ENCODE measurements at regions not wholly inside any gene's neighbourhood (a gene's known extent, or its start where the extent isn't known, plus 50 kb on each side); places are given as distances from the start of the nearest gene placed in this dataset.

- TF ChIP-seq, protein P1, sequence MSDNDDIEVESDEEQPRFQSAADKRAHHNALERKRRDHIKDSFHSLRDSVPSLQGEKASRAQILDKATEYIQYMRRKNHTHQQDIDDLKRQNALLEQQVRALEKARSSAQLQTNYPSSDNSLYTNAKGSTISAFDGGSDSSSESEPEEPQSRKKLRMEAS (IDR thresholded peaks at IDR 0.05; ENCODE audit: low read depth, low read length), result no peak
- TF ChIP-seq MYC (IDR thresholded peaks at IDR 0.05; ENCODE audit: low read depth, low read length) (no peak), POLR2A (IDR thresholded peaks at IDR 0.05; ENCODE audit: extremely low read depth, insufficient read length) (no peak)
- TF ChIP-seq, protein P2, sequence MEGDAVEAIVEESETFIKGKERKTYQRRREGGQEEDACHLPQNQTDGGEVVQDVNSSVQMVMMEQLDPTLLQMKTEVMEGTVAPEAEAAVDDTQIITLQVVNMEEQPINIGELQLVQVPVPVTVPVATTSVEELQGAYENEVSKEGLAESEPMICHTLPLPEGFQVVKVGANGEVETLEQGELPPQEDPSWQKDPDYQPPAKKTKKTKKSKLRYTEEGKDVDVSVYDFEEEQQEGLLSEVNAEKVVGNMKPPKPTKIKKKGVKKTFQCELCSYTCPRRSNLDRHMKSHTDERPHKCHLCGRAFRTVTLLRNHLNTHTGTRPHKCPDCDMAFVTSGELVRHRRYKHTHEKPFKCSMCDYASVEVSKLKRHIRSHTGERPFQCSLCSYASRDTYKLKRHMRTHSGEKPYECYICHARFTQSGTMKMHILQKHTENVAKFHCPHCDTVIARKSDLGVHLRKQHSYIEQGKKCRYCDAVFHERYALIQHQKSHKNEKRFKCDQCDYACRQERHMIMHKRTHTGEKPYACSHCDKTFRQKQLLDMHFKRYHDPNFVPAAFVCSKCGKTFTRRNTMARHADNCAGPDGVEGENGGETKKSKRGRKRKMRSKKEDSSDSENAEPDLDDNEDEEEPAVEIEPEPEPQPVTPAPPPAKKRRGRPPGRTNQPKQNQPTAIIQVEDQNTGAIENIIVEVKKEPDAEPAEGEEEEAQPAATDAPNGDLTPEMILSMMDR (IDR thresholded peaks at IDR 0.05; ENCODE audit: low read depth, low read length), result no peak
- no peak for DNase-seq (ENCODE audit: low read depth)
- H3K4me3 ChIP-seq (ENCODE audit: low read depth, low read length), result no peak overlapping the region
Measured at GRCh38 chr10:36457751-36458150, 667.6 kb upstream of the ANKRD30A start.

GRCh38 chr10:36455526-36456133 lies 669.8 kb upstream of the ANKRD30A start:
- TF ChIP-seq, protein P1 (IDR thresholded peaks at IDR 0.05; ENCODE audit: low read depth, low read length), result no peak
- no peak for TF ChIP-seq POLR2A (IDR thresholded peaks at IDR 0.05; ENCODE audit: extremely low read depth, insufficient read length)
- TF ChIP-seq, protein P2 (IDR thresholded peaks at IDR 0.05; ENCODE audit: low read depth, low read length), result no peak
- no peak for TF ChIP-seq MYC (IDR thresholded peaks at IDR 0.05; ENCODE audit: low read depth, low read length)

GRCh38 chr10:36452851-36453250 lies 672.5 kb upstream of the ANKRD30A start:
- no peak overlapping the region for H3K4me3 ChIP-seq (ENCODE audit: low read depth, low read length)
- no peak for DNase-seq (ENCODE audit: low read depth)
- TF ChIP-seq POLR2A (IDR thresholded peaks at IDR 0.05; ENCODE audit: extremely low read depth, insufficient read length), result no peak
- no peak for TF ChIP-seq MYC (IDR thresholded peaks at IDR 0.05; ENCODE audit: low read depth, low read length)
- TF ChIP-seq, protein P2 (IDR thresholded peaks at IDR 0.05; ENCODE audit: low read depth, low read length), result no peak
- TF ChIP-seq, protein P1 (IDR thresholded peaks at IDR 0.05; ENCODE audit: low read depth, low read length), result no peak

More at GRCh38 chr10:36455526-36456133, 669.8 kb upstream of the ANKRD30A start:
- H3K4me3 ChIP-seq (ENCODE audit: low read depth, low read length), result no peak overlapping the region
- no peak for DNase-seq (ENCODE audit: low read depth)

DNA sequence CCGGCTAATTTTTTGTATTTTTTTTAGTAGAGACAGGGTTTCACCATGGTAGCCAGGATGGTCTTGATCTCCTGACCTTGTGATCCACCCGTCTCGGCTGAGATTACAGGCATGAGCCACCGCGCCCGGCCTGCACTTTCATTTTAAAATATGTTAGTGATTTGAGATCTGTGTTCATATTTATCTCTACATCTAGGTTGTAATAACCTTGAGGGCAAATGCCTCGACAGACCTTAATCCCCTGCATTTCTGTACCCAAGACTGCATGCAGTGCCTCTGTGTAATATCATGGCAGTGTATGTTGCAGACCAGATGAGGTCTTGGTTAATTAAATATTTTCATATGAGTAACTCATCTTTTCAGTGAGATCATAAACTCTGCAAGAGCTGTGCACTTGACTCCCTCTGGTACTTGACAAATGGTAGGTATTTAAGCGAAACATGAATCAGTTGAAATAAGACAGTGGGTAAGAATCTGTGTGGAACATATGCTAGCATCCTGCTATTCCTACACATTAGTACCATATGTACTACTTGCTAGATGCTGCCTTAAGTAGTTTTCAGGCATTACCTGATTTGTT lies 673.9 kb upstream of the ANKRD30A start:
- DNase-seq (ENCODE audit: low read depth), result no peak
- TF ChIP-seq MYC (IDR thresholded peaks at IDR 0.05; ENCODE audit: low read depth, low read length) (no peak), POLR2A (IDR thresholded peaks at IDR 0.05; ENCODE audit: extremely low read depth, insufficient read length) (no peak)
- TF ChIP-seq, protein P2 (IDR thresholded peaks at IDR 0.05; ENCODE audit: low read depth, low read length), result no peak
- TF ChIP-seq, protein P1 (IDR thresholded peaks at IDR 0.05; ENCODE audit: low read depth, low read length), result no peak
- no peak overlapping the region for H3K4me3 ChIP-seq (ENCODE audit: low read depth, low read length)

- DNase-seq (ENCODE audit: low read depth), result no peak
- no peak overlapping the region for H3K4me3 ChIP-seq (ENCODE audit: low read depth, low read length)
- TF ChIP-seq POLR2A (IDR thresholded peaks at IDR 0.05; ENCODE audit: extremely low read depth, insufficient read length) (no peak), MYC (IDR thresholded peaks at IDR 0.05; ENCODE audit: low read depth, low read length) (no peak)
- TF ChIP-seq, protein P2 (IDR thresholded peaks at IDR 0.05; ENCODE audit: low read depth, low read length), result no peak
- TF ChIP-seq, protein P1 (IDR thresholded peaks at IDR 0.05; ENCODE audit: low read depth, low read length), result no peak
Measured at GRCh38 chr10:36450380-36450779, 675.0 kb upstream of the ANKRD30A start.
